Esophagus squamous epithelium (tissue), 4 donors: ENCODE measurements at regions not wholly inside any gene's neighbourhood (a gene's known extent, or its start where the extent isn't known, plus 50 kb on each side); places are given as distances from the start of the nearest gene placed in this dataset.

ENCODE experiments used
- CTCF ChIP-seq, 6 experiments: fragments of 450-650 bp in 4 of 6; fragments of 200-600 bp in 2 of 6; sonication (generic) in 2 of 6; IDR thresholded peaks; one replicate each; pipeline ENCODE4 v1.5.1; 2016 to 2019; ENCODE audit warnings: antibody characterized with exemption in 6 of 6, mild to moderate bottlenecking in 4 of 6, moderate library complexity in 4 of 6
- POLR2A ChIP-seq, 4 donors: fragments of 450-650 bp; IDR thresholded peaks; one replicate each; pipeline ENCODE4 v1.6.1; 2017; ENCODE audit warnings: antibody characterized with exemption in 4 of 4, mild to moderate bottlenecking in 4 of 4, moderate library complexity in 3 of 4

GRCh38 chr13:82867284-82867683, 1015.0 kb downstream of the SLITRK1 start:
- TF ChIP-seq CTCF (IDR thresholded peaks at IDR 0.05) (no peak), POLR2A (IDR thresholded peaks at IDR 0.05) (no peak)
